CD4-positive, alpha-beta memory T cell (primary cell): ENCODE measurements at regions not wholly inside any gene's neighbourhood (a gene's known extent, or its start where the extent isn't known, plus 50 kb on each side); places are given as distances from the start of the nearest gene placed in this dataset.

Source experiments
- CTCF ChIA-PET: fragments of 350-600 bp; sonication (Branson Sonifier 250); formaldehyde crosslinking; loops from one replicate; lab custom pipeline; 2021; ENCODE audit warnings: inconsistent platforms; ENCODE audit not compliant: partially characterized antibody; lab: Charles Lee
- POLR2A ChIA-PET: fragments of 350-600 bp; sonication (Branson Sonifier 250); formaldehyde crosslinking; loops from one replicate; lab custom pipeline; 2021; ENCODE audit not compliant: partially characterized antibody; lab: Charles Lee
- DNase-seq, 5 donors: peaks; one replicate each; pipeline versions ENCODE4 v3.0.0 to v3.0.0-alpha.2; 2020 to 2022; ENCODE audit warnings: mixed read lengths in 1 of 5
- H3K27ac ChIP-seq: one replicate; pipeline ENCODE4 v1.7.0; 2013; ENCODE audit warnings: low read depth, low read length
- H3K27me3 ChIP-seq: 2 replicates; pipeline ENCODE4 v1.7.0; 2013; ENCODE audit warnings: mild to moderate bottlenecking, low read length, moderate library complexity; ENCODE audit not compliant: insufficient read depth
- H3K36me3 ChIP-seq: 2 replicates; pipeline ENCODE4 v1.7.0; 2013; ENCODE audit warnings: mild to moderate bottlenecking, low read length, moderate library complexity; ENCODE audit not compliant: insufficient read depth
- H3K4me1 ChIP-seq: 2 replicates; pipeline ENCODE4 v1.7.0; 2013; ENCODE audit warnings: mild to moderate bottlenecking, low read length, moderate library complexity; ENCODE audit not compliant: insufficient read depth
- H3K4me3 ChIP-seq, 2 donors: one replicate each; pipeline ENCODE4 v1.7.0; 2013; ENCODE audit warnings: low read length in 2 of 2, mild to moderate bottlenecking in 1 of 2
- H3K9me3 ChIP-seq, 2 donors: one replicate each; pipeline ENCODE4 v1.7.0; 2013; ENCODE audit warnings: low read length in 2 of 2, control low read depth in 1 of 2; ENCODE audit not compliant: control insufficient read depth in 1 of 2
- H3K27ac Mint-ChIP-seq, 7 donors: one replicate each; pipeline ENCODE4 v1.8.0; 2020 to 2021; ENCODE audit warnings: mixed read lengths in 7 of 7, mild to moderate bottlenecking in 6 of 7, inconsistent platforms in 3 of 7, moderate library complexity in 3 of 7
- H3K27me3 Mint-ChIP-seq, 2 donors: one replicate each; pipeline ENCODE4 v1.8.0; 2020 to 2021; ENCODE audit warnings: mixed read lengths in 2 of 2
- H3K36me3 Mint-ChIP-seq, 2 donors: one replicate each; pipeline ENCODE4 v1.8.0; 2020 to 2021; ENCODE audit warnings: mixed read lengths in 2 of 2, inconsistent platforms in 1 of 2, mild to moderate bottlenecking in 1 of 2
- H3K4me1 Mint-ChIP-seq, 4 donors: one replicate each; pipeline ENCODE4 v1.8.0; 2020 to 2021; ENCODE audit warnings: mixed read lengths in 4 of 4, mild to moderate bottlenecking in 1 of 4
- H3K4me3 Mint-ChIP-seq, 8 donors: one replicate each; pipeline ENCODE4 v1.8.0; 2020 to 2021; ENCODE audit warnings: mixed read lengths in 8 of 8, mild to moderate bottlenecking in 7 of 8, moderate library complexity in 6 of 8, inconsistent platforms in 3 of 8
- H3K9me3 Mint-ChIP-seq, 8 donors: one replicate each; pipeline ENCODE4 v1.8.0; 2020 to 2021; ENCODE audit warnings: mixed read lengths in 8 of 8, mild to moderate bottlenecking in 5 of 8, inconsistent platforms in 3 of 8, moderate library complexity in 1 of 8
- intact Hi-C: fragments of 100-400 bp; cut with micrococcal nuclease; formaldehyde crosslinking; loops from one replicate; pipeline ENCODE4 v1.15.1; 2023

- POLR2A ChIA-PET, result no interaction called here
- H3K27me3 Mint-ChIP-seq, result no peaks in the 10 kb centered on the region
- peaks cover 1 to 4% (median 4%) of the 10 kb centered on the region in 8 donors for H3K9me3 Mint-ChIP-seq
- H3K27ac ChIP-seq, result no peak overlapping the region
- no peaks in the 10 kb centered on the region for H3K4me1 Mint-ChIP-seq
- H3K36me3 ChIP-seq, result no peaks in the 10 kb centered on the region
- no peaks in the 10 kb centered on the region for H3K4me1 ChIP-seq
- no peak overlapping the region for H3K4me3 Mint-ChIP-seq
- CTCF ChIA-PET, result no interaction called here
- H3K36me3 Mint-ChIP-seq, result no peaks in the 10 kb centered on the region
- intact Hi-C loops, result no loop called here
- DNase-seq, result no peak
- no peak overlapping the region for H3K4me3 ChIP-seq
- no peaks in the 10 kb centered on the region for H3K27me3 ChIP-seq
- peak overlapping the region in 1 of 7 donors; percentile 53 for H3K27ac Mint-ChIP-seq
- no peaks in the 10 kb centered on the region for H3K9me3 ChIP-seq
These were observed 103.2 kb downstream of the LRATD1 start for GRCh38 chr2:14735696-14736095.

- Mint-ChIP-seq H3K9me3 (peaks cover 0 to 4% (median 2%) of the 10 kb centered on the region in 8 donors), H3K4me3 (no peak overlapping the region), H3K36me3 (no peaks in the 10 kb centered on the region), H3K27me3 (no peaks in the 10 kb centered on the region), H3K27ac (no peak overlapping the region), H3K4me1 (no peaks in the 10 kb centered on the region)
- Histone ChIP-seq H3K27me3 (no peaks in the 10 kb centered on the region), H3K27ac (no peak overlapping the region), H3K4me3 (no peak overlapping the region), H3K36me3 (no peaks in the 10 kb centered on the region), H3K4me1 (no peaks in the 10 kb centered on the region), H3K9me3 (no peaks in the 10 kb centered on the region)
- no peak for DNase-seq
- intact Hi-C loops, result no loop called here
- ChIA-PET POLR2A (no interaction called here), CTCF (no interaction called here)
These were observed 104.7 kb downstream of the LRATD1 start for GRCh38 chr2:14737201-14737600.

DNA sequence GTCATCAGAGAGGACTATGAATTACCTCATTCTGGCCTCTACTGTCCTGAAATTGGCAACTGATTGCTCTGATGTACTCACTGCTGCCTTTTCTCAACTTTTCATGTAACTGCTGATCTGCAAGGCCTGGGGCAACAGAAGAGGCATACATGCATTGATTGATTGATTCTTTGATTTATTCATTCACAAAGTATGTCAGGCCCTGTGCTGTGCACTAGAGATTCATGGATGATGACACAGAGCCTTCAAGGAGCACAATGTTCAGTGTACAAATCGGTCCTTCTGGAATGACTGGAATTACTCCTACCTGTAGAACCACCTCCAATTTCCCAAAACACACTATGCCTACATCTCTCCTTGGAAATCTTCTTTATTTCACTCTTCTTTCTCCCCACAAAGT lies 111.3 kb downstream of the LRATD1 start:
- intact Hi-C loops, result no loop called here

DNA sequence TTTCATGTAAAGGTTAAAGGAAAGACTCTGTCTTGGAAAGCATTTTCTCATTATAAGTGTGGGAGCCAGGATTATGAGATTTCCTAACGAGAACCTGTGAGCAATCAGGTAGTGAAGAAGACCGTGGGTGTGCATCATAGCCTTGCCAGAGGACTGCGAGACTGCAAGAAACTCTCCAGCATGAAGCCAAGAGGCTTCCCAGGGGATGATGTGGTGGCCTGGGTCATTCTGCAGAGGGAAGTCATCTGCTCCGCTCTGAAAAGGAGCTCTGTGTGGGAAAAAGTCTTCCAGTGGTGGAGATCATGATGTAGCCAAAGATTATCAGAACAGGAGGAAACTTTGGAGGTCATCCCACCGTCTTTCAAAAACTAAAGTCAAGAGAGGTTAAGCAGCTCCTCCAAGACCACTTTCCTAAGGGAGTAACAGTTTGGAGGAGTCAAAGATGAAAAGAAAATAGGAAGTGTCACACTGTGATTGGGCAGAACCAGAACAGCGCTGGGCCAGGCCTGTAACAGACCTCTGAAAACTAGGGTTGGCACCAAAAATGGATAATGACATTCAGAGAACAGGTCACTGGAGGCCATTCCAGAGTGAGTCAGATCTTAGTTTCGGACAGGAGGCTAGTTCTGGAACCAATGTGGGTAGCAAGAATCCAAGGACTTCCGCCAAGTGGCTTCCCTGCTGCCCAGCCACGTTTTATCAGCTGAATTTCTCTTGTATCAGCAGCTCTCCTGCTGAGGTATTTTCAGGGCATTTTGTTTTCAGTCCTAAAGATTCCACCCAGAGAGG lies 113.0 kb downstream of the LRATD1 start:
- no peaks in the 10 kb centered on the region for H3K27me3 ChIP-seq
- ChIA-PET CTCF (no interaction called here), POLR2A (no interaction called here)
- Mint-ChIP-seq H3K27me3 (no peaks in the 10 kb centered on the region), H3K4me3 (no peak overlapping the region), H3K27ac (no peak overlapping the region), H3K4me1 (no peaks in the 10 kb centered on the region), H3K36me3 (no peaks in the 10 kb centered on the region), H3K9me3 (peaks cover 0 to 9% (median 1%) of the 10 kb centered on the region in 8 donors)
- no peaks in the 10 kb centered on the region for H3K36me3 ChIP-seq
- no peaks in the 10 kb centered on the region for H3K4me1 ChIP-seq
- H3K27ac ChIP-seq, result no peak overlapping the region
- no peak for DNase-seq
- intact Hi-C loops, result no loop called here
- H3K4me3 ChIP-seq, result no peak overlapping the region
- peaks cover 0 to 5% of the 10 kb centered on the region in 2 donors for H3K9me3 ChIP-seq

More for the DNA sequence above, 111.3 kb downstream of the LRATD1 start:
- H3K27ac ChIP-seq, result no peak overlapping the region
- H3K36me3 Mint-ChIP-seq, result no peaks in the 10 kb centered on the region
- no peaks in the 10 kb centered on the region for H3K4me1 ChIP-seq
- H3K9me3 ChIP-seq, result peaks cover 0 to 5% of the 10 kb centered on the region in 2 donors
- ChIA-PET CTCF (no interaction called here), POLR2A (no interaction called here)
- no peaks in the 10 kb centered on the region for H3K27me3 Mint-ChIP-seq
- H3K9me3 Mint-ChIP-seq, result peaks cover 0 to 2% (median 0%) of the 10 kb centered on the region in 8 donors
- DNase-seq, result no peak
- H3K4me1 Mint-ChIP-seq, result no peaks in the 10 kb centered on the region
- no peak overlapping the region for H3K4me3 ChIP-seq
- no peaks in the 10 kb centered on the region for H3K27me3 ChIP-seq
- H3K4me3 Mint-ChIP-seq, result no peak overlapping the region
- H3K36me3 ChIP-seq, result no peaks in the 10 kb centered on the region
- H3K27ac Mint-ChIP-seq, result no peak overlapping the region

DNA sequence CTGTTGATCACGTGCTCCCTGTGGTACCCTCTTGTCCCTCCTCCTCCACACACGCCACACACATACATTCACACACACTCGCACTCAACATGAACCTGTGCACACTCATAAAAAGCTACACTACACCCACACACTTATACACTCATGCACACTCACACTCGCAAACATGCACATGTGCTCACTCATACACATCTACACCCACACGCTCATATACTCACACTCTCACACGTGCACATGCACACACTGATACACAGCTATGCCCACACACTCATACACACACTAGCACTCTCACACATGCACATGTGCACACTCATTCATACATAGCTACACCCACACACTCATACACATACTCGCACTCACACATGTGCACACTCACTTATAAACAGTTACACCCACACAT lies 113.6 kb downstream of the LRATD1 start:
- no peak overlapping the region for H3K4me3 ChIP-seq
- CTCF ChIA-PET, result no interaction called here
- H3K9me3 Mint-ChIP-seq, result peaks cover 0 to 9% (median 1%) of the 10 kb centered on the region in 8 donors
- POLR2A ChIA-PET, result no interaction called here
- intact Hi-C loops, result no loop called here
- no peak overlapping the region for H3K4me3 Mint-ChIP-seq
- no peaks in the 10 kb centered on the region for H3K4me1 Mint-ChIP-seq
- no peaks in the 10 kb centered on the region for H3K27me3 ChIP-seq
- no peaks in the 10 kb centered on the region for H3K36me3 ChIP-seq
- H3K27ac Mint-ChIP-seq, result no peak overlapping the region
- no peak overlapping the region for H3K27ac ChIP-seq
- no peak for DNase-seq
- no peaks in the 10 kb centered on the region for H3K4me1 ChIP-seq
- no peaks in the 10 kb centered on the region for H3K27me3 Mint-ChIP-seq
- no peaks in the 10 kb centered on the region for H3K36me3 Mint-ChIP-seq
- H3K9me3 ChIP-seq, result peaks cover 0 to 5% of the 10 kb centered on the region in 2 donors

DNA sequence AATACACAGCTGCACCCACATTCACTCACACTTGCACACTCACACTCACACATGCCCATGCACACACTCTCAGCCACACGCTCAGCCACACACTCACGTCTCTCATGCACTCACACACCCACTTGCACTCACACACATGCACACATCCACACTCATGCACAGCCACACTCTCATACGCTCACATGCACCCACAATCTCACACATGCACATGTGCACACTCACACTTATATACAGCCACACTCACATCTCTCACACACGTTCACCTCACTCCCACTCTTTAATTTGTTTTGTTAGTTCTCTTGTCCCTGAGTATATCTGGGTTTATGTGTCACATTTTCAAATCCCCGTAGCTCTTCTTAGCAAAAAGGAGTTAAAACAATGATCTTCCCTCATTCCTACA lies 114.9 kb downstream of the LRATD1 start:
- DNase-seq, result no peak
- Mint-ChIP-seq H3K4me1 (no peaks in the 10 kb centered on the region), H3K4me3 (no peak overlapping the region), H3K36me3 (no peaks in the 10 kb centered on the region), H3K9me3 (peaks cover 0 to 9% (median 2%) of the 10 kb centered on the region in 8 donors), H3K27ac (no peak overlapping the region), H3K27me3 (no peaks in the 10 kb centered on the region)
- CTCF ChIA-PET, result interaction anchor here (0.5 kb wide), 1 partner anchor 231 kb away, joined by 3 read pairs; no protein-coding TSS in a partner anchor
- intact Hi-C loops, result no loop called here
- POLR2A ChIA-PET, result no interaction called here
- H3K4me3 ChIP-seq, result no peak overlapping the region
- no peaks in the 10 kb centered on the region for H3K27me3 ChIP-seq
- no peaks in the 10 kb centered on the region for H3K4me1 ChIP-seq
- H3K36me3 ChIP-seq, result no peaks in the 10 kb centered on the region
- H3K27ac ChIP-seq, result no peak overlapping the region
- H3K9me3 ChIP-seq, result peaks cover 0 to 5% of the 10 kb centered on the region in 2 donors

DNA sequence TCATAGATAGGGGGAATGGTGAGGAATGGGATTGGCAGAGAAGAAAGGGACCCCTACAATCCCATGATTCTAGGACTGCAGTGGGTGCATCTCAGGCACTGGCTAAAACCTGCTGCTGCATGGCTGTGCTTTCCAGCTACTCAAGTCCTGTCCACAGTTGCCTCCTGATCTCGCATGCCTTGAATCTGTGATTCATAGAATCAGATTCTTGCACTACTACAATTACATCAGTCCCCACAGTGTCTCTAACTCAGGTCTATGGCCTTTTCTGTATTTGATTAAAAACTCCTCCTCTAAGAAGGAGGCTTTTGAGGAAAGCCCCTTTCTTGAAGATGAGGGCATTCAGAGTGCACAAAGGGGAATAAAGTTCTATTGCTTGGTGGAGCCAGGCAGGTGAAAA lies 117.4 kb downstream of the LRATD1 start:
- Histone ChIP-seq H3K27me3 (no peaks in the 10 kb centered on the region), H3K4me1 (no peaks in the 10 kb centered on the region), H3K27ac (no peak overlapping the region), H3K36me3 (no peaks in the 10 kb centered on the region), H3K9me3 (peaks cover 0 to 5% of the 10 kb centered on the region in 2 donors), H3K4me3 (no peak overlapping the region)
- POLR2A ChIA-PET, result no interaction called here
- H3K4me3 Mint-ChIP-seq, result no peak overlapping the region
- H3K27me3 Mint-ChIP-seq, result no peaks in the 10 kb centered on the region
- H3K27ac Mint-ChIP-seq, result no peak overlapping the region
- H3K36me3 Mint-ChIP-seq, result no peaks in the 10 kb centered on the region
- CTCF ChIA-PET, result no interaction called here
- intact Hi-C loops, result no loop called here
- DNase-seq, result no peak
- peaks cover 0 to 9% (median 1%) of the 10 kb centered on the region in 8 donors for H3K9me3 Mint-ChIP-seq
- H3K4me1 Mint-ChIP-seq, result no peaks in the 10 kb centered on the region
